GM21717 (cell line): ENCODE measurements at regions not wholly inside any gene's neighbourhood (a gene's known extent, or its start where the extent isn't known, plus 50 kb on each side); places are given as distances from the start of the nearest gene placed in this dataset.
"Not testable (repeated sequence)": the region's sequence is repeated elsewhere in the genome, so short reads cannot be mapped to it uniquely, and the experiment has no call there.

Source experiments
- ATAC-seq: cut with Tn5 transposase; IDR thresholded peaks from one replicate; pipeline ENCODE4 v1.9.1; 2021; ENCODE audit warnings: mild to moderate bottlenecking, moderate library complexity; ENCODE audit not compliant: unreplicated experiment

GRCh38 chr18:79579807-79580497, 99.7 kb upstream of the CTDP1 start:
- no peak for ATAC-seq

- no peak for ATAC-seq
These were observed 99.0 kb upstream of the CTDP1 start for GRCh38 chr18:79580498-79581171.

GRCh38 chr18:79581406-79581805, 98.2 kb upstream of the CTDP1 start:
- ATAC-seq = no peak

- ATAC-seq = no peak
These were observed 97.7 kb upstream of the CTDP1 start for GRCh38 chr18:79581911-79582310.

- no peak for ATAC-seq
These were observed 96.6 kb upstream of the CTDP1 start for GRCh38 chr18:79582978-79583377.

- no peak for ATAC-seq
These were observed 96.2 kb upstream of the CTDP1 start for GRCh38 chr18:79583426-79583825.

GRCh38 chr18:79583984-79584401, 95.6 kb upstream of the CTDP1 start:
- no peak for ATAC-seq

GRCh38 chr18:79584491-79585394, 94.9 kb upstream of the CTDP1 start:
- no peak for ATAC-seq

GRCh38 chr18:79585395-79586370, 93.9 kb upstream of the CTDP1 start:
- no peak for ATAC-seq

GRCh38 chr18:79586436-79587225, 93.0 kb upstream of the CTDP1 start:
- ATAC-seq = no peak

- no peak for ATAC-seq
These were observed 92.3 kb upstream of the CTDP1 start for GRCh38 chr18:79587226-79587741.

- ATAC-seq = no peak
These were observed 91.6 kb upstream of the CTDP1 start for GRCh38 chr18:79587779-79588635.

GRCh38 chr18:79588636-79589481, 90.7 kb upstream of the CTDP1 start:
- ATAC-seq = no peak

GRCh38 chr18:79589601-79590091, 90.0 kb upstream of the CTDP1 start:
- ATAC-seq = no peak

GRCh38 chr18:79590191-79591031, 89.2 kb upstream of the CTDP1 start:
- no peak for ATAC-seq

GRCh38 chr18:79591032-79591308, 88.6 kb upstream of the CTDP1 start:
- ATAC-seq = no peak

- not testable (repeated sequence) for ATAC-seq
These were observed 86.9 kb upstream of the CTDP1 start for GRCh38 chr18:79592684-79593083.
